ENCODE measurements at regions not wholly inside any gene's neighbourhood (a gene's known extent, or its start where the extent isn't known, plus 50 kb on each side); places are given as distances from the start of the nearest gene placed in this dataset.

- Histone ChIP-seq H3K27me3 (ENCODE audit: control insufficient read depth in 1 of 2, insufficient read depth in 2 of 2, low read length in 1 of 2) (peaks cover 0 to 5% of the 10 kb centered on the region in 2 donors), H3K36me3 (ENCODE audit: control insufficient read depth in 1 of 2, insufficient read depth in 2 of 2, low read length in 1 of 2) (no peaks in the 10 kb centered on the region)
Measured at GRCh38 chr6:16974704-16975359, 127.0 kb upstream of the STMND1 start.

GRCh38 chr6:16974387-16974673 lies 127.5 kb upstream of the STMND1 start:
- H3K27ac ChIP-seq (ENCODE audit: low read depth in 1 of 2, low read length in 2 of 2): no peak overlapping the region
- no peaks in the 10 kb centered on the region for H3K36me3 ChIP-seq (ENCODE audit: control insufficient read depth in 1 of 2, insufficient read depth in 2 of 2, low read length in 1 of 2)
- ATAC-seq (ENCODE audit: low FRiP score): no peak
- intact Hi-C loops (cut with DNase I): no loop called here
- DNase-seq: no peak
- no peaks in the 10 kb centered on the region for H3K9me3 ChIP-seq (ENCODE audit: control insufficient read depth, low read length)
- H3K27me3 ChIP-seq (ENCODE audit: control insufficient read depth in 1 of 2, insufficient read depth in 2 of 2, low read length in 1 of 2): peaks cover 0 to 5% of the 10 kb centered on the region in 2 donors
- H3K4me3 ChIP-seq (ENCODE audit: low read length in 2 of 2): no peak overlapping the region
- no peaks in the 10 kb centered on the region for H3K4me1 ChIP-seq (ENCODE audit: control insufficient read depth in 1 of 2, insufficient read depth in 2 of 2, low read length in 2 of 2)

More at GRCh38 chr6:16974704-16975359, 127.0 kb upstream of the STMND1 start:
- Histone ChIP-seq H3K9me3 (ENCODE audit: control insufficient read depth, low read length) (no peaks in the 10 kb centered on the region), H3K4me1 (ENCODE audit: control insufficient read depth in 1 of 2, insufficient read depth in 2 of 2, low read length in 2 of 2) (no peaks in the 10 kb centered on the region), H3K27ac (ENCODE audit: low read depth in 1 of 2, low read length in 2 of 2) (no peak overlapping the region), H3K4me3 (ENCODE audit: low read length in 2 of 2) (no peak overlapping the region)
- ATAC-seq (ENCODE audit: low FRiP score): no peak
- intact Hi-C loops (cut with DNase I): no loop called here
- no peak for DNase-seq
- 16 to 20% methylated on average over 6 of the region's 6 CpGs for WGBS, 2 donors

- no peak for DNase-seq
- intact Hi-C loops (cut with DNase I): no loop called here
- Histone ChIP-seq H3K4me3 (ENCODE audit: low read length in 2 of 2) (no peak overlapping the region), H3K27ac (ENCODE audit: low read depth in 1 of 2, low read length in 2 of 2) (no peak overlapping the region), H3K4me1 (ENCODE audit: control insufficient read depth in 1 of 2, insufficient read depth in 2 of 2, low read length in 2 of 2) (no peaks in the 10 kb centered on the region), H3K36me3 (ENCODE audit: control insufficient read depth in 1 of 2, insufficient read depth in 2 of 2, low read length in 1 of 2) (no peaks in the 10 kb centered on the region), H3K27me3 (ENCODE audit: control insufficient read depth in 1 of 2, insufficient read depth in 2 of 2, low read length in 1 of 2) (peaks cover 0 to 1% of the 10 kb centered on the region in 2 donors), H3K9me3 (ENCODE audit: control insufficient read depth, low read length) (no peaks in the 10 kb centered on the region)
- 80 to 83% methylated on average over 12 of the region's 12 CpGs for WGBS, 2 donors
- no peak for ATAC-seq (ENCODE audit: low FRiP score)
Measured at GRCh38 chr6:16973545-16974386, 128.1 kb upstream of the STMND1 start.

DNA sequence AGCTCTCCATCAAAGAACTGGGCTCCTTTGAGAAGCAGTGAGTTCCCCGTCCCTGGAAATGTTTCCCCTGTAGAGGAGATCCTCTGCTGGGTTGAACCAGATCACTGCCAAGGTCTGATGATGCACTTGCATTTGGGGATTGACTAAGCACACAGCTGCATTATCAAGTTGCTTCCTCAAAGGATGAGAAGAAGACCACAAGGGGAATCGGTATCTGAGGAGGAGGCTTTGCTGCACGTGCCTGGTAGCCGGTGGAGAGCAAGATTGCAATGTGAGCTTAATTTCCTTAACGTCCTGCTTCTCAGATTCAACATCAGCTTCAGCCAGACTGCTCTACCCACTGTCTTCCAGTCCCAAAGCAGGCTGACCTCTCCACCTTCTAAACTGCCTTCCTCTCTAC lies 128.8 kb upstream of the STMND1 start:
- Histone ChIP-seq H3K27me3 (ENCODE audit: control insufficient read depth in 1 of 2, insufficient read depth in 2 of 2, low read length in 1 of 2) (peaks cover 0 to 1% of the 10 kb centered on the region in 2 donors), H3K4me3 (ENCODE audit: low read length in 2 of 2) (no peak overlapping the region), H3K9me3 (ENCODE audit: control insufficient read depth, low read length) (peaks cover 1% of the 10 kb centered on the region), H3K36me3 (ENCODE audit: control insufficient read depth in 1 of 2, insufficient read depth in 2 of 2, low read length in 1 of 2) (no peaks in the 10 kb centered on the region), H3K27ac (ENCODE audit: low read depth in 1 of 2, low read length in 2 of 2) (no peak overlapping the region), H3K4me1 (ENCODE audit: control insufficient read depth in 1 of 2, insufficient read depth in 2 of 2, low read length in 2 of 2) (no peaks in the 10 kb centered on the region)
- intact Hi-C loops (cut with DNase I): no loop called here
- ATAC-seq (ENCODE audit: low FRiP score): no peak
- DNase-seq: no peak
- WGBS, 2 donors: 91 to 92% methylated on average over 5 of the region's 5 CpGs

- Histone ChIP-seq H3K9me3 (ENCODE audit: control insufficient read depth, low read length) (peaks cover 1% of the 10 kb centered on the region), H3K4me3 (ENCODE audit: low read length in 2 of 2) (no peak overlapping the region), H3K27me3 (ENCODE audit: control insufficient read depth in 1 of 2, insufficient read depth in 2 of 2, low read length in 1 of 2) (peaks cover 0 to 1% of the 10 kb centered on the region in 2 donors), H3K36me3 (ENCODE audit: control insufficient read depth in 1 of 2, insufficient read depth in 2 of 2, low read length in 1 of 2) (no peaks in the 10 kb centered on the region), H3K27ac (ENCODE audit: low read depth in 1 of 2, low read length in 2 of 2) (no peak overlapping the region), H3K4me1 (ENCODE audit: control insufficient read depth in 1 of 2, insufficient read depth in 2 of 2, low read length in 2 of 2) (no peaks in the 10 kb centered on the region)
- intact Hi-C loops (cut with DNase I): no loop called here
- DNase-seq (no peak), ATAC-seq (ENCODE audit: low FRiP score) (no peak)
- WGBS, 2 donors: 95 to 96% methylated on average over 2 of the region's 2 CpGs
Measured at GRCh38 chr6:16972535-16972934, 129.3 kb upstream of the STMND1 start.

DNA sequence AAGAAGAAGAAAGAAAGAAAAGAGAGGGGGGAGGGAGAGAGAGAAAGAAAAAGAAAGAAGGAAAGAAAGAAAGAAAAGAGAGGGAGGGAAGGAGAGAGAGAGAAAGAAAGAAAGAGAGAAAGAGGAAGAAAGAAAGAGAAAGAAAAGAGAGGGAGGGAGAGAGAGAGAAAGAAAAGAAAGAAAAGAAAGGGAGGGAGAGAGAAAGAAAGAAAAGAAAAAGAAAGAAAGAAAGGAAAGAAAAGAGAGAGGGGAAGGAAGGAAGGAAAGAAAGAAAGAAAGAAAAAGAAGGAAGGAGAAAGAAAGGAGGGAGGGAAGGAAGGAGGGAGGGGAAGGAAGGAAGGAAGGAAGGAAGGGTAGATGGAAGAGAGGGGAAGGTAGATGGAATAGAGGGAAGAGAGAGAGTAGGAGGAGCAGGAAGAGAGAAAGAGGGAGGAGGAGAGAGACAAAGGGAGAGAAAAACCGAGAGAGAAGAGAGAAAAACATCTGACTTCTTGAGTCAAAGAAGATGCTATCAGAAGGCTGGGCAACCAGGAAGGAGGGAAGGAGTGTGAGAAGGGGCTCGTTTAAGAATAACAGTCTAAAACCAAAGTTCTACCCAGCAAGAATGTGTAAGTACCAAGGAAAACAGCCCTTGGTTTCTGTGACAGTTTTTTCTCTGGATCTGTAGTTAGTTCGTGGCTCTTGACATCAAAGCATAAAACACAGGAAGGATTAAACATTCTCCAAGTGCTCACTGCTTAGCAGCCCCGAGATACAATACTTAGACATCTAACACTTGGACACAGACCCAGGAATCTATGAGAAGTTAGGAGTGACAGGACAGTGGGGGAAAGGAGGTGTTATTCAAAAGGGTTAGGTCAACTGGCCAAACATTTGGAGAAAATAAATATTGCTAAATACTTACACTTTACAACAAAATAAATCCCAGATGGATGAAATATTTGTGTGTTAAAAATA lies 131.9 kb upstream of the STMND1 start:
- WGBS, 2 donors: 32 to 39% methylated on average over 4 of the region's 4 CpGs
- ATAC-seq (ENCODE audit: low FRiP score) (no peak), DNase-seq (no peak)
- no peaks in the 10 kb centered on the region for H3K4me1 ChIP-seq (ENCODE audit: control insufficient read depth in 1 of 2, insufficient read depth in 2 of 2, low read length in 2 of 2)
- intact Hi-C loops (cut with DNase I): loop anchor here (10.0 kb wide), 3 partner anchors 205 to 635 kb away; partner anchors contain the start of gene ATXN1 (in 1 of the 2)
- H3K36me3 ChIP-seq (ENCODE audit: control insufficient read depth in 1 of 2, insufficient read depth in 2 of 2, low read length in 1 of 2): no peaks in the 10 kb centered on the region
- no peak overlapping the region for H3K4me3 ChIP-seq (ENCODE audit: low read length in 2 of 2)
- peaks cover 0 to 1% of the 10 kb centered on the region in 2 donors for H3K27me3 ChIP-seq (ENCODE audit: control insufficient read depth in 1 of 2, insufficient read depth in 2 of 2, low read length in 1 of 2)
- H3K27ac ChIP-seq (ENCODE audit: low read depth in 1 of 2, low read length in 2 of 2): no peak overlapping the region
- peaks cover 1% of the 10 kb centered on the region for H3K9me3 ChIP-seq (ENCODE audit: control insufficient read depth, low read length)

DNA sequence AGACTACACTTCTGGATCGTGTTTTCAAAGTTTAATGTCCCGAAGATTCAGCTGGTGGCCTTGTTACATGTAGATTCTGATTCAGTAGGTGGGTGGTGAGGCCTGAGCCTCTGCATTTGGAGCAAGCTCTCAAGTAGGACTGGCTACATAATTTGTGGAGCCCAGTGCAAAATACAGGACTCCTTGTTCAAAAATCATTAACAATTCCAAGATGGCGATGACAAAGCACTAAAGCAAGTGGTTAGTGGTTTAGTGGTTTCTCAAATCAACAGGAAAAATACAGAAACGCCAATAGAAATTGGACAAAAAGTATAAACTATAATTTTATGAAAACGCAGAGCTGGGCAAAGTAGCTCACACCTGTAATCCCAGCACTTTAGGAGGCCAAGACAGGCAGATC lies 133.7 kb upstream of the STMND1 start:
- H3K9me3 ChIP-seq (ENCODE audit: control insufficient read depth, low read length): peaks cover 1% of the 10 kb centered on the region
- WGBS, 2 donors: 96 to 98% methylated on average over 5 of the region's 5 CpGs
- H3K4me1 ChIP-seq (ENCODE audit: control insufficient read depth in 1 of 2, insufficient read depth in 2 of 2, low read length in 2 of 2): no peaks in the 10 kb centered on the region
- H3K4me3 ChIP-seq (ENCODE audit: low read length in 2 of 2): no peak overlapping the region
- intact Hi-C loops (cut with DNase I): loop anchor here (10.0 kb wide), 3 partner anchors 203 to 633 kb away; partner anchors contain the start of gene ATXN1 (in 1 of the 2)
- no peak for DNase-seq
- ATAC-seq (ENCODE audit: low FRiP score): no peak
- H3K27ac ChIP-seq (ENCODE audit: low read depth in 1 of 2, low read length in 2 of 2): no peak overlapping the region
- no peaks in the 10 kb centered on the region for H3K27me3 ChIP-seq (ENCODE audit: control insufficient read depth in 1 of 2, insufficient read depth in 2 of 2, low read length in 1 of 2)
- H3K36me3 ChIP-seq (ENCODE audit: control insufficient read depth in 1 of 2, insufficient read depth in 2 of 2, low read length in 1 of 2): no peaks in the 10 kb centered on the region

DNA sequence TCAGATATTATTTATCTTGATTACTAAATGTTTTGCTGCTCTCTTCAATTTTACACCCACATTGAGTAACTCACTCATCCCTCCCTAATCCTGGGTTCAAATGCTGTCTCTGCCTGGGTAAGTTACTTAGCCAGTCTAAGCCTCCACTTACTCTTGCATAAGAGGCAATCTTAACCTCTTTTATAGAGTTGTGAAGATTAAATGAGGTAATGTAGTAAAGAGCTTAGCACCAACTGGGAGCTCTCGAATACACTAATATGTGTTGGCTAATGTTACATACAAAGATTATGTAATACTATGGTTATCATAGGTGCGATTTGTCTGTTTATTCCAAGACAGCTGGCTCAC lies 134.4 kb upstream of the STMND1 start:
- H3K36me3 ChIP-seq (ENCODE audit: control insufficient read depth in 1 of 2, insufficient read depth in 2 of 2, low read length in 1 of 2): no peaks in the 10 kb centered on the region
- no peaks in the 10 kb centered on the region for H3K27me3 ChIP-seq (ENCODE audit: control insufficient read depth in 1 of 2, insufficient read depth in 2 of 2, low read length in 1 of 2)
- intact Hi-C loops (cut with DNase I): loop anchor here (10.0 kb wide), 3 partner anchors 203 to 633 kb away; partner anchors contain the start of gene ATXN1 (in 1 of the 2)
- DNase-seq: no peak
- H3K9me3 ChIP-seq (ENCODE audit: control insufficient read depth, low read length): peaks cover 1% of the 10 kb centered on the region
- H3K4me1 ChIP-seq (ENCODE audit: control insufficient read depth in 1 of 2, insufficient read depth in 2 of 2, low read length in 2 of 2): no peaks in the 10 kb centered on the region
- no peak overlapping the region for H3K27ac ChIP-seq (ENCODE audit: low read depth in 1 of 2, low read length in 2 of 2)
- ATAC-seq (ENCODE audit: low FRiP score): no peak
- whole genome bisulfite sequencing, 2 donors: 90 to 96% methylated on average over 2 of the region's 2 CpGs
- H3K4me3 ChIP-seq (ENCODE audit: low read length in 2 of 2): no peak overlapping the region
